HepG2 (cell line): ENCODE measurements at regions not wholly inside any gene's neighbourhood (a gene's known extent, or its start where the extent isn't known, plus 50 kb on each side); places are given as distances from the start of the nearest gene placed in this dataset.

Experiments
- ATAC-seq: fragments of 200-7000 bp; cut with Tn5 transposase; 3 replicates; pipeline ENCODE4 v1.9.1; 2020; ENCODE audit warnings: mild to moderate bottlenecking, moderate library complexity
- BruUV-seq: library from RNA; stranded (reverse); fragments of 400-500 nt; replicated peaks from 2 replicates; lab custom pipeline; 2021; lab: Mats Ljungman, UMichigan
- CTCF ChIA-PET: fragments of 300-600 bp; formaldehyde crosslinking; extraction: SDS; loops from one replicate; lab custom pipeline; 2021; ENCODE audit warnings: low total read pairs, inconsistent platforms, low intra/inter-chr PET ratio; lab: Yijun Ruan, JAX
- POLR2A ChIA-PET: fragments of 350-600 bp; sonication (Branson Sonifier 250); formaldehyde crosslinking; loops from one replicate; lab custom pipeline; 2020; ENCODE audit warnings: antibody characterized with exemption, inconsistent platforms; lab: Yijun Ruan, JAX
- DNase-seq: peaks from one replicate; pipeline ENCODE4 v3.0.0-alpha.2; 2015; ENCODE audit warnings: low spot score
- FAIRE-seq: peaks from 3 replicates; lab custom pipeline; 2011; peaks lifted over from hg19 to GRCh38; lab: Jason Lieb, UNC
- H2AFZ ChIP-seq: one replicate; pipeline ENCODE4 v1.6.1; 2011; ENCODE audit warnings: low read length, inconsistent platforms
- H3K27ac ChIP-seq: fragments of 300-600 bp; 3 replicates; pipeline ENCODE4 v1.8.0; 2011; ENCODE audit warnings: mixed run types, mild to moderate bottlenecking, mixed read lengths, low read length, inconsistent platforms; ENCODE audit not compliant: insufficient read depth; ENCODE audit errors: extremely low read length
- H3K27me3 ChIP-seq, 2 experiments: fragments of 200-600 bp in 1 of 2; 2 replicates in 1 of 2; 3 replicates in 1 of 2; pipeline versions ENCODE4 v1.6.0 to v1.8.0; 2011; ENCODE audit warnings: low read length in 2 of 2, mild to moderate bottlenecking in 2 of 2, moderate library complexity in 2 of 2, inconsistent platforms in 1 of 2; ENCODE audit not compliant: insufficient read depth in 2 of 2, control insufficient read depth in 1 of 2
- H3K36me3 ChIP-seq, 2 experiments: fragments of 200-600 bp in 1 of 2; replicated peaks in 1 of 2; 2 replicates in 1 of 2; 3 replicates in 1 of 2; pipeline versions ENCODE4 v1.5.1 to v1.8.0; 2011; ENCODE audit warnings: low read length in 2 of 2, inconsistent platforms in 1 of 2; ENCODE audit not compliant: insufficient read depth in 2 of 2, control insufficient read depth in 1 of 2
- H3K4me1 ChIP-seq: 2 replicates; pipeline ENCODE4 v1.5.1; 2012; ENCODE audit warnings: low read length, inconsistent platforms; ENCODE audit not compliant: insufficient read depth
- H3K4me2 ChIP-seq: 2 replicates; pipeline ENCODE4 v1.6.0; 2011; ENCODE audit warnings: low read depth, low read length, inconsistent platforms
- H3K4me3 ChIP-seq, 3 experiments: fragments of 200-600 bp in 1 of 3; sonication (generic), shearing (Covaris generic) in 1 of 3; replicated peaks in 1 of 3; 2 replicates each; pipeline ENCODE4 v1.5.1; 2011 to 2016; ENCODE audit warnings: low read length in 3 of 3, inconsistent platforms in 2 of 3, low read depth in 2 of 3, mild to moderate bottlenecking in 2 of 3, control low read depth in 1 of 3, mixed read lengths in 1 of 3; ENCODE audit not compliant: insufficient read depth in 1 of 3
- H3K79me2 ChIP-seq: one replicate; pipeline ENCODE4 v1.6.1; 2011; ENCODE audit warnings: low read length, inconsistent platforms; ENCODE audit not compliant: insufficient read depth
- H3K9ac ChIP-seq: 2 replicates; pipeline ENCODE4 v1.6.0; 2011; ENCODE audit warnings: mild to moderate bottlenecking, low read depth, low read length, inconsistent platforms; ENCODE audit not compliant: insufficient read depth
- H3K9me3 ChIP-seq: 2 replicates; pipeline ENCODE4 v1.5.1; 2012; ENCODE audit warnings: mild to moderate bottlenecking, low read length
- H4K20me1 ChIP-seq: 2 replicates; pipeline ENCODE4 v1.6.0; 2011; ENCODE audit warnings: inconsistent platforms, mild to moderate bottlenecking, low read length, moderate library complexity; ENCODE audit not compliant: insufficient read depth
- CEBPB ChIP-seq: IDR thresholded peaks from 2 replicates; pipeline ENCODE4 v1.6.1; 2011; ENCODE audit warnings: low read depth, low read length, improper control_type of control experiment, borderline replicate concordance
- CREM ChIP-seq, 2 experiments: sonication (generic) in 1 of 2; formaldehyde crosslinking in 1 of 2; IDR thresholded peaks; 2 replicates each; pipeline versions ENCODE4 v1.4.0 to v1.6.1; 2016 to 2020; ENCODE audit warnings: antibody characterized with exemption in 1 of 2, mild to moderate bottlenecking in 1 of 2, missing genetic modification reagents in 1 of 2
- EP300 ChIP-seq, 3 experiments: sonication (generic) in 1 of 3; formaldehyde crosslinking in 1 of 3; IDR thresholded peaks; 2 replicates each; pipeline versions ENCODE4 v1.5.1 to v1.6.1; 2011 to 2020; ENCODE audit warnings: low read depth in 2 of 3, low read length in 2 of 3, borderline replicate concordance in 1 of 3, improper control_type of control experiment in 1 of 3, mild to moderate bottlenecking in 1 of 3, missing genetic modification reagents in 1 of 3, moderate library complexity in 1 of 3
- ETV5 ChIP-seq: IDR thresholded peaks from 2 replicates; pipeline ENCODE4 v1.6.1; 2018; ENCODE audit warnings: missing biosample characterization, missing genetic modification reagents, inconsistent platforms, borderline replicate concordance
- FOSL2 ChIP-seq: sonication (generic); formaldehyde crosslinking; IDR thresholded peaks from 2 replicates; pipeline ENCODE4 v1.4.0; 2020; ENCODE audit warnings: missing genetic modification reagents
- KDM4B ChIP-seq: sonication (generic); formaldehyde crosslinking; IDR thresholded peaks from 2 replicates; pipeline ENCODE4 v1.4.0; 2020; ENCODE audit warnings: missing genetic modification reagents
- NCOA2 ChIP-seq: sonication (generic); formaldehyde crosslinking; IDR thresholded peaks from 2 replicates; pipeline ENCODE4 v1.8.0; 2022; ENCODE audit warnings: inconsistent platforms
- SOX13 ChIP-seq, 3 experiments: fragments of 450-650 bp in 1 of 3; sonication (generic) in 1 of 3; formaldehyde crosslinking in 1 of 3; IDR thresholded peaks in 2 of 3; conservative IDR thresholded peaks in 1 of 3; 2 replicates each; pipeline versions ENCODE4 v1.5.0 to v1.6.1; 2016 to 2020; ENCODE audit warnings: antibody characterized with exemption in 1 of 3, mild to moderate bottlenecking in 1 of 3, missing compliant biosample characterization in 1 of 3, missing genetic modification reagents in 1 of 3, moderate library complexity in 1 of 3
- TCF7 ChIP-seq: sonication (generic); IDR thresholded peaks from 2 replicates; pipeline ENCODE4 v1.6.1; 2016; ENCODE audit warnings: antibody characterized with exemption, low read depth
- TCF7L2 ChIP-seq: IDR thresholded peaks from 2 replicates; pipeline ENCODE4 v1.6.1; 2011; ENCODE audit warnings: mild to moderate bottlenecking, low read depth, low read length, moderate library complexity
- THAP7 ChIP-seq: sonication (generic); formaldehyde crosslinking; IDR thresholded peaks from 2 replicates; pipeline ENCODE4 v1.8.1; 2023; ENCODE audit warnings: mild to moderate bottlenecking, missing genetic modification reagents
- ZNF281 ChIP-seq: sonication (generic); formaldehyde crosslinking; IDR thresholded peaks from 2 replicates; pipeline ENCODE4 v1.4.0; 2020; ENCODE audit warnings: missing genetic modification reagents, borderline replicate concordance
- ZUFSP ChIP-seq: sonication (generic); formaldehyde crosslinking; IDR thresholded peaks from 2 replicates; pipeline ENCODE4 v1.9.0; 2021; ENCODE audit warnings: missing genetic modification reagents, mild to moderate bottlenecking, borderline replicate concordance
- WGBS: methylation state at CpG from one replicate; pipeline ENCODE4 v1.1.6; 2017; ENCODE audit warnings: low lambda C conversion rate; 5-methylcytosine and 5-hydroxymethylcytosine counted together
- in situ Hi-C: cut with HindIII; loops from 2 replicates; pipeline ENCODE4 v1.10.0; 2017; ENCODE audit warnings: low pct_unique_long_range_greater_than_20kb; ENCODE audit not compliant: extremely low pct_ligation_motif_present
- intact Hi-C: fragments of 100-400 bp; cut with micrococcal nuclease; formaldehyde crosslinking; loops from one replicate; pipeline ENCODE4 v1.10.0; 2022; ENCODE audit not compliant: unreplicated experiment

GRCh38 chr18:5746844-5747243 is 148.5 kb downstream of the TMEM200C start:
- WGBS, result 3% methylated on average over 6 of the region's 6 CpGs
- Histone ChIP-seq H4K20me1 (no peaks in the 10 kb centered on the region; the same call in 1 of the 2 replicates), H3K27me3 (peaks cover 0 to 4% of the 10 kb centered on the region in 2 experiments; a peak in 1 of 5 replicates), H3K36me3 (no peaks in the 10 kb centered on the region), H3K9me3 (no peaks in the 10 kb centered on the region), H3K4me2 (no peak overlapping the region), H3K9ac (no peak overlapping the region), H3K4me3 (no peak overlapping the region), H3K79me2 (no peaks in the 10 kb centered on the region), H2AFZ (no peak overlapping the region), H3K27ac (no peak overlapping the region), H3K4me1 (peaks cover 28% of the 10 kb centered on the region)
- intact Hi-C loops (no loop called here), in situ Hi-C loops (no loop called here)
- DNase-seq (peak; percentile 86), ATAC-seq (no peak; the same call in 2 of the 3 replicates), FAIRE-seq (no peak)
- peak; percentile 72 for TF ChIP-seq FOSL2 (CRISPR knock-in tag)
- 0 out of 2 replicates have a peak, but pooled peaks have one; percentile 11 for TF ChIP-seq ETV5
- TF ChIP-seq THAP7 (CRISPR knock-in tag), result no peak
- no peak for TF ChIP-seq CEBPB
- peak; percentile 61 for TF ChIP-seq TCF7
- 0 out of 2 replicates have a peak, but pooled peaks have one; percentile 26 for TF ChIP-seq TCF7L2
- peak in 1 of 2 experiments; percentile 41; a peak in 1 of 4 replicates for TF ChIP-seq EP300 (IDR thresholded peaks at IDR 0.05; ENCODE audit: low read depth in 2 of 2, low read length in 2 of 2)
- peak; percentile 47; the same call in 1 of the 2 replicates for TF ChIP-seq EP300 (CRISPR knock-in tag; IDR thresholded peaks at IDR 0.05; ENCODE audit: borderline replicate concordance)
- no peak for TF ChIP-seq KDM4B (CRISPR knock-in tag)
- TF ChIP-seq ZNF281 (CRISPR knock-in tag), result no peak
- peak; percentile 39; the same call in 1 of the 2 replicates for TF ChIP-seq CREM (IDR thresholded peaks at IDR 0.05)
- TF ChIP-seq CREM (CRISPR knock-in tag; IDR thresholded peaks at IDR 0.05), result no peak
- TF ChIP-seq NCOA2, result peak; percentile 27; the same call in 1 of the 2 replicates
- no peak for TF ChIP-seq SOX13 (IDR thresholded peaks at IDR 0.05)
- peak in 1 of 2 experiments; percentile 36; a peak in 1 of 4 replicates for TF ChIP-seq SOX13 (CRISPR knock-in tag; conservative IDR thresholded peaks at IDR 0.05 in 1 of 2, IDR thresholded peaks at IDR 0.05 in 1 of 2)
- no peak for TF ChIP-seq ZUFSP (CRISPR knock-in tag)
- ChIA-PET POLR2A (no interaction called here), CTCF (no interaction called here)
- BruUV-seq, result no TSS peak
